HG03095 (cell line): ENCODE measurements at regions not wholly inside any gene's neighbourhood (a gene's known extent, or its start where the extent isn't known, plus 50 kb on each side); places are given as distances from the start of the nearest gene placed in this dataset.
"Not testable (repeated sequence)": the region's sequence is repeated elsewhere in the genome, so short reads cannot be mapped to it uniquely, and the experiment has no call there.

ENCODE experiments used
- ATAC-seq: cut with Tn5 transposase; IDR thresholded peaks from one replicate; pipeline ENCODE4 v1.9.1; 2021; ENCODE audit warnings: moderate library complexity; ENCODE audit not compliant: unreplicated experiment

DNA sequence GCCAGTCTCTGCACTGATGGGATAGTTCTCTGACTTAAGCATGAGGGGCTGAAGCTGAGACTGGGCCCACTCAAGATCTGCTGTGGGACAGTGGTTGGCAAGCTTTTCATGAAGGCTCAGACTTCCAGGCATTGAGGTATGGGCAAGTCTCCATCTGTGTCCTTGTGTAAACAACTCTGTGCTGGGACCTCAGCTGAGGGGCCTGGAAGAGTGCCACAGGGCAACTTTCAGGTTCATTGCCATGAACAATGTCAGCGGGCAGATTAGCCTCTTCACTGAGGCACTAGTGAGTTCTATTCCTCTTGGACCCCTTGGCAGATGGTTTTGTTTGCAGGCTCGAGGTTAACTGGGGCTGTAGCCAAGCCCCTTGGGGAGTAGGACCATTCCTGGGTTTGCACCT, 127.1 kb downstream of the MRPS30 start:
- no peak for ATAC-seq

DNA sequence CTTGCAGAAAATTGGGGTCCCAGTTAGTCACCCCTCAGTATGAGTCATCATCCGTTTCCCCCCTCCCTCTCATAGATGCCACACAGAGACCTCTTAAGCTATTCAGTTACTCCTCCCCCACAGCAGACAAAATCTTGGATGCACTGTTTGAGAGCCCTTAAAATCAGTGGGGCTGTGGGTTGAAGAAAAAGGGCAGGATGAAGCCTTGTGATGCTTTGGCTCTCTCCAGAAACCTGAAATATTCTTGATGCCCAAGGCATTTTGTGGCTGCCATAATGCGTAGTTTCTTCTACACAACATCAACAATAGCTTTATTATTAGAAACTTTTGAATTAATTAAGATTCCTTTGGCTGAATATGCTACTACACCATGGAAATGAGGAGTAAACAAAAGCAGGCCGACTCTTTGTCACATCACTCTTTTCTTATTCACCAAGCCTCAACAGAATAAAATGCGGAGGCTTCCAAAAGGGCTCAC, 133.8 kb downstream of the MRPS30 start:
- ATAC-seq = no peak

- no peak for ATAC-seq
Observed at GRCh38 chr5:44943647-44944046, 134.9 kb downstream of the MRPS30 start.

- ATAC-seq = no peak
Observed at GRCh38 chr5:44945743-44946142, 137.0 kb downstream of the MRPS30 start.

GRCh38 chr5:44949687-44950086, 140.9 kb downstream of the MRPS30 start:
- no peak for ATAC-seq

GRCh38 chr5:44951371-44951770, 142.6 kb downstream of the MRPS30 start:
- no peak for ATAC-seq

- peak; percentile 64 for ATAC-seq
Observed at GRCh38 chr5:44952376-44952775, 143.6 kb downstream of the MRPS30 start.

DNA sequence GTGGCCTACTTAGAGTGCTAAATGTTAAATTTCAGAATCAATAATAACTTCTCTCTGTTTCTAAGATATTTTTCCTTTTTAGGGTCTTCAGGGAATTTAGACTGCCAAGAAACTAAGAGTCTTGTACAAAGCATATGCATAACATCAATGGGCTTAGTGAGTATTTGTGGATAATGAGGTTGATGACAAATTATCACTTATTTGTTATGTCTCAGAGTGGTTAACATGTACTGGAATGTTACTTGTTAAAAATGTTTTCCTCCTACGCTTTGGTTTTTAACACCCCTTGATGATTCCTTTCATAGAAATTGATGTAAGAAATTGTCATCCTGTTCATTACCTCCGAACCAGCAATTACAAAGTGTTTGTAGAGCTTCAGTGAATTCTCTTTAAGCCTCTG, 144.3 kb downstream of the MRPS30 start:
- no peak for ATAC-seq

DNA sequence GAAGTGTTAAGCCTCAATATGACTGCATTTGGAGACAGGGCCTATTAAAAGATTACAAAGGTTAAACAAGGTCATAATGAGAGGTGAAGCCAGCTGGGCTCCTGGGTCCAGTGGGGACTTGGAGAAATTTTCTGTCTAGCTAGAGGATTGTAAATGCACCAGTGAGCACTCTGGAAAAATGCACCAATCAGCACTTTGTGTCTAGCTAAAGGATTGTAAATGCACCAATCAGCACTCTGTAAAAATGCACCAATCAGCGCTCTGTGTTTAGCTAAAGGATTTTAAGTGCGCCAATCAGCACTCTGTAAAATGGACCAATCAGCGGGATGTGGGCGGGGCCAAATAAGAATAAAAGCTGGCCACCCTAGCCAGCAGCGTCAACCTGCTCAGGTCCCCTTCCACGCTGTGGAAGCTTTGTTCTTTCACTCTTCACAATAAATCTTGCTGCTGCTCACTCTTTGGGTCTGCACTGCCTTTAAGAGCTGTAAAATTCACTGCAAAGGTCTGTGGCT, 150.3 kb downstream of the MRPS30 start:
- not testable (repeated sequence) for ATAC-seq

- ATAC-seq = no peak
Observed at GRCh38 chr5:44969825-44970224, 161.1 kb downstream of the MRPS30 start.

- not testable (repeated sequence) for ATAC-seq
Observed at GRCh38 chr5:44970963-44971362, 162.2 kb downstream of the MRPS30 start.

DNA sequence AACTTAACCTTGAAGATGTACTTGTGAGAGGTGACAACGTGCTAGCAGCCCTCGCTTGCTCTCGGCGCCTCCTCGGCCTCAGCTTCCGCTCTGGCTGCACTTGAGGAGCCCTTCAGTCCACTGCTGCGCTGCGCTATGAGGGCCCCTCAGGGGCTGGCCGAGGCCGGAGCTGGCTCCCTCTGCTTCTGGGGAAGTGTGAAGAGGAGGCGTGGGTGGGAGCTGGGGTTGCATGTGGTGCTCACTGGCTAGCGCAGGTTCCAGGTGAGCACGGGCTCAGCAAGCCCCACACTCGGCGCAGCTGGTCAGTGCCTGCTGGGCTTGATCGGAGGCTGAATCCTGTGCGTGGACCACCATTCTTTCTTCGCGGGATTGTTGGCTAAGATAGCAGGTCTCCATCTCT, 166.1 kb downstream of the MRPS30 start:
- no peak for ATAC-seq

DNA sequence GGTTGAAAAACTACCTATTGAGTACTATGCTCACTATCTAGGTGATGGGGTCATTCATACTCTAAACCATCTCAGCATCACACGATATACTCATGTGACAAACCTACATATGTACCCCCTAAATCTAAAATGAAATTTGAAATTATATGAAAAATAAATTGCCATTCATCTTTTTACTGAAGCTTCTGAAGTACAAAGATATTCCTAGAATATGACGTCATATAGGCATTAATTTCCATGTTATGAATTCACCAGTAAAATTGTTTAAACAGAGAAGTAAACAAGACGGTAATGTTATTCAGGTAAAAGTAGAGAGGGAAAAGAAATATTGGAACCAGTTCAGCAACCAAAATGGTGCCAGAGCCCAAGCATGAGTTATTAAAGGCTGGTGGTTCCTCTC, 173.0 kb downstream of the MRPS30 start:
- ATAC-seq = no peak

DNA sequence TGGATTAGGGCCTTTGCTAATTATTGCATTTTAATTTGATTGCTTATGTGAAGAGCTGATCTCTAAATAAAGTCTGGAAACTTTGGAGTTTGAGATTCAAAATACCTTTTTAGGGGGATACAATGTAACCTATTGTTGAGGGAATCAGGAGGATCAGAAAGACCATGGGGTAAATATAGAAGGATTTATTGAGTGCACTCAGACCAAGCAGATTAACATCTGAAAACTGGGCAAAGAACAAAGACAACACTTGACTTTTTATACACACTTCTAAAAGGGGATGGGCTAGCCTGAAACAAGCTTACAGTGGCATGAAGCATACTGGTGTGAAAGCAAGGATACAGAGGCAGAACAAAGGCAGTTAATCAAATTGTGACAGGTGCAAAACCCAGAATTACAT, 174.3 kb downstream of the MRPS30 start:
- no peak for ATAC-seq

GRCh38 chr5:44987026-44987425, 178.3 kb downstream of the MRPS30 start:
- no peak for ATAC-seq

DNA sequence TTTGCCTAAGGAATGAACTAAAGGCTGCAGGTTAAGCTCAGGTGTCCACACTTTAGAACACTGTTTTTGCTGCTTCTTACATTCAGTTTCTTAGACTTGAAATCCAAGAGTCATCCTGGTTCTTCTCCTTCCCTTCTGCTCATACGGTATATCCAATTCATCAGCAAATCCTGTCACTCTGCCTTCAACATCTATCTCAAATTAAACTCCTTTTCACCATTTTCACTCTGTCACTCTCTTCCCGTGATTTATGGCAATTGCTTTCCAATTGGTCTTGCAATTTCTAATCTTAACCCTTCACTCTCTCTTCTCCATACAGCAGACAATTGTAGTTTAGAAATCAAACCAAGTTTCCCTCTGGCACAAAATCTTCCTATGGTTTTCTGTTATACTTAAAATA, 182.9 kb downstream of the MRPS30 start:
- ATAC-seq = no peak

GRCh38 chr5:44993286-44993685, 184.5 kb downstream of the MRPS30 start:
- ATAC-seq = no peak

- no peak for ATAC-seq
Observed at GRCh38 chr5:44997506-44997905, 188.8 kb downstream of the MRPS30 start.

DNA sequence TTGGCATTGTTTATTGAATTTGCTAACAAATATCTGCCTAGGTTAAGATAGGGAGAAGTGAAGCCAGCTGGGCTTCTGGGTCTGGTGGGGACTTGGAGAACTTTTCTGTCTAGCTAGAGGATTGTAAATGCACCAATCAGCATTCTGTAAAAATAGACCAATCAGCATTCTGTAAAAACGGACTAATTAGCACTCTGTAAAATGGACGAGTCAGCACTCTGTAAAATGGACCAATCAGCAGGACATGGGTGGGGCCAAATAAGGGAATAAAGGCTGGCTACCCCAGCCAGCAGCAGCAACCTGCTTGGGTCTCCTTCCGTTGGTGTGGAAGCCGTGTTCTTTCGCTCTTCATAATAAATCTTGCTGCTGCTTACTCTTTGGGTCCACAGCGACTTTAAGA, 198.4 kb downstream of the MRPS30 start:
- not testable (repeated sequence) for ATAC-seq

DNA sequence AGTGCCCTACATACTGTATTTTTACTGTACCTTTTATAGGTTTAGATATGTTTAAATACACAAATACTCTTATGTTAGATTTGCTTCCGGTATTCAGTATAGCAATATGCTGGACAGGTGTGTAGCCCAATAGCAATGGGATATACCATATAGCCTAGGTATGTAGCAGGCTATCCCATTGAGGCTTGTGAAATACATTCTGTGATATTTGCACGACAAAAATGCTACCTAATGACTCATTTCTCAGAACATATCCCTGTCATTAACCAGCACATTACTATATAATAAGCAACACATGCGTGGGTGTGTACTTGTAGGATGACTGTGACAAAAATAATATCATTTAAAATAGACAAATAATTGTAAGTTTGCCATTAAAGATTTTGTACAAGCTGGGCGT, 208.8 kb downstream of the MRPS30 start:
- no peak for ATAC-seq

- ATAC-seq = no peak
Observed at GRCh38 chr5:45029553-45029952, 220.8 kb downstream of the MRPS30 start.

DNA sequence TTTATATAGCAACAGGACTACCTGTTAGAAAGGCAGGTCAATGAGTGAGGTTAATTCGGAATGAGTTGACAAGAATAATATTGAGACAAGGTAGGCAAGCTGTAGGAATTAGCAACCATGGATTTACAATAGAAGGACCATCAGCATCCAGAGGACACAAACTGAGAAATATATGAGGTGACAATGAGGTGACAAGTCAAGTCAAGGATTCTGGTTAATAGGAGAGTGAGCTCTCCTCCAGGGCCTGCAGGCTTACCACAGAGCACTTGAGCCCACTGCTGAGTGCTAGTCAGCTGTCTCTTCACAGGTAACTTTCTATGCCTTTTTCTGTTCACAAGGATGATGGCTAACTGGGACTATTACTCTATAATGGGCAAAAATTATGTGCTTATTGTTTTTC, 227.2 kb downstream of the MRPS30 start:
- no peak for ATAC-seq

DNA sequence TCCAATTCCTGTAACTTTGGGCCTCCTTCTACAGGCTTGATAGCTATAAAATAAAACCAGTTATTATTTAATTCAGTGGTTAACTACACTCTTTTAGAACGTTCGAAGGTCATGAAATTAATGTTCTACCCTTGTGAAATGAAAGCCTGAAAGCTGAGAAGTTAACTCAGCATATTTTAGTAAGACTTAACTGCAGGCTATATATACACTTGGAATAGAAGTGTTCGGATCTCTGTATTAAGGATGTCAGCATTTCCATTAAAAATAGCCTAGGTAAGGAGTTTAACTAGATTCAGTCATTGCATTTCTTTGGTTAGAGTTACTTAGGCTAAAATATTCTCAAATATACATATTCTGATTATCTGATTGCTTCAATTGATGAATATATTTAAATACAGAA, 229.2 kb downstream of the MRPS30 start:
- no peak for ATAC-seq
